HEK293 (cell line): ENCODE measurements at regions not wholly inside any gene's neighbourhood (a gene's known extent, or its start where the extent isn't known, plus 50 kb on each side); places are given as distances from the start of the nearest gene placed in this dataset.

Experiments
- CTCF ChIA-PET: fragments of 350-600 bp; formaldehyde crosslinking; extraction: SDS; loops from one replicate; lab custom pipeline; 2021; ENCODE audit warnings: antibody characterized with exemption; lab: Yijun Ruan, JAX
- POLR2A ChIA-PET: fragments of 300-600 bp; formaldehyde crosslinking; extraction: SDS; loops from one replicate; lab custom pipeline; 2020; ENCODE audit warnings: antibody characterized with exemption, inconsistent platforms; lab: Yijun Ruan, JAX
- H3K27ac ChIP-seq: fragments of 200-500 bp; sonication (Bioruptor generic); 2 replicates; pipeline ENCODE4 v1.5.1; 2014; ENCODE audit warnings: low read depth, low read length, control low read depth, inconsistent platforms; ENCODE audit errors: extremely low read depth
- H3K36me3 ChIP-seq, 2 experiments: fragments of 200-500 bp in 1 of 2; sonication (Bioruptor generic) in 1 of 2; 1 replicate in 1 of 2; 2 replicates in 1 of 2; pipeline ENCODE4 v1.5.1; 2014 to 2017; ENCODE audit warnings: inconsistent platforms in 2 of 2, low read length in 2 of 2; ENCODE audit not compliant: control insufficient read depth in 2 of 2, insufficient read depth in 1 of 2
- H3K4me1 ChIP-seq: fragments of 200-500 bp; sonication (Bioruptor generic); 2 replicates; pipeline ENCODE4 v1.5.1; 2014; ENCODE audit warnings: mild to moderate bottlenecking, low read length, inconsistent platforms; ENCODE audit not compliant: control insufficient read depth, insufficient read depth
- H3K4me3 ChIP-seq: 2 replicates; pipeline ENCODE4 v1.5.1; 2011; ENCODE audit warnings: low read depth, mild to moderate bottlenecking, control low read depth, low read length, moderate library complexity
- H3K9me3 ChIP-seq: fragments of 200-500 bp; sonication (Bioruptor generic); 2 replicates; pipeline ENCODE4 v1.5.1; 2014; ENCODE audit warnings: low read depth, low read length, inconsistent platforms; ENCODE audit not compliant: control insufficient read depth, insufficient read depth
- MYNN ChIP-seq: fragments of 450-650 bp; formaldehyde crosslinking; IDR thresholded peaks from 2 replicates; pipeline ENCODE4 v1.5.1; 2016; ENCODE audit warnings: missing biosample characterization, missing genetic modification characterization, borderline replicate concordance
- SCRT1 ChIP-seq: fragments of 450-650 bp; formaldehyde crosslinking; IDR thresholded peaks from 2 replicates; pipeline ENCODE4 v1.5.1; 2016; ENCODE audit warnings: missing biosample characterization, missing genetic modification characterization, borderline replicate concordance
- SP3 ChIP-seq: fragments of 450-650 bp; formaldehyde crosslinking; IDR thresholded peaks from 2 replicates; pipeline ENCODE4 v1.5.1; 2016; ENCODE audit warnings: missing biosample characterization, missing genetic modification characterization
- ZBTB48 ChIP-seq: fragments of 450-650 bp; formaldehyde crosslinking; IDR thresholded peaks from 2 replicates; pipeline ENCODE4 v1.5.1; 2016; ENCODE audit warnings: missing biosample characterization, missing genetic modification characterization
- ZFHX2 ChIP-seq: fragments of 450-650 bp; formaldehyde crosslinking; conservative IDR thresholded peaks from 2 replicates; pipeline ENCODE4 v1.5.1; 2016; ENCODE audit warnings: missing biosample characterization, missing genetic modification characterization
- ZNF112 ChIP-seq: fragments of 450-650 bp; formaldehyde crosslinking; IDR thresholded peaks from 2 replicates; pipeline ENCODE4 v1.5.0; 2017; ENCODE audit warnings: missing biosample characterization, missing genetic modification characterization
- ZNF114 ChIP-seq: fragments of 450-650 bp; formaldehyde crosslinking; IDR thresholded peaks from 2 replicates; pipeline ENCODE4 v1.5.0; 2017; ENCODE audit warnings: missing biosample characterization, missing genetic modification characterization
- ZNF133 ChIP-seq: fragments of 450-650 bp; formaldehyde crosslinking; IDR thresholded peaks from 2 replicates; pipeline ENCODE4 v1.5.1; 2016; ENCODE audit warnings: missing biosample characterization, missing genetic modification characterization
- ZNF138 ChIP-seq: fragments of 450-650 bp; formaldehyde crosslinking; IDR thresholded peaks from 2 replicates; pipeline ENCODE4 v1.5.1; 2016; ENCODE audit warnings: missing biosample characterization, missing genetic modification characterization, borderline replicate concordance
- ZNF18 ChIP-seq: fragments of 450-650 bp; formaldehyde crosslinking; IDR thresholded peaks from 2 replicates; pipeline ENCODE4 v1.5.1; 2016; ENCODE audit warnings: missing biosample characterization, missing genetic modification characterization
- ZNF214 ChIP-seq: fragments of 450-650 bp; formaldehyde crosslinking; IDR thresholded peaks from 2 replicates; pipeline ENCODE4 v1.5.1; 2017; ENCODE audit warnings: missing biosample characterization, mild to moderate bottlenecking, missing genetic modification characterization, borderline replicate concordance
- ZNF280C ChIP-seq: fragments of 450-650 bp; formaldehyde crosslinking; IDR thresholded peaks from 2 replicates; pipeline ENCODE4 v1.5.1; 2016; ENCODE audit warnings: missing biosample characterization, missing genetic modification characterization
- ZNF416 ChIP-seq: fragments of 450-650 bp; formaldehyde crosslinking; IDR thresholded peaks from 2 replicates; pipeline ENCODE4 v1.5.1; 2016; ENCODE audit warnings: missing biosample characterization, missing genetic modification characterization
- ZNF423 ChIP-seq: fragments of 450-650 bp; formaldehyde crosslinking; IDR thresholded peaks from 2 replicates; pipeline ENCODE4 v1.5.1; 2016; ENCODE audit warnings: missing biosample characterization, missing genetic modification characterization
- ZNF529 ChIP-seq: fragments of 450-650 bp; formaldehyde crosslinking; IDR thresholded peaks from 2 replicates; pipeline ENCODE4 v1.5.1; 2017; ENCODE audit warnings: missing genetic modification characterization, missing biosample characterization; ENCODE audit not compliant: insufficient replicate concordance
- ZNF558 ChIP-seq: fragments of 450-650 bp; formaldehyde crosslinking; IDR thresholded peaks from 2 replicates; pipeline ENCODE4 v1.5.1; 2016; ENCODE audit warnings: missing biosample characterization, missing genetic modification characterization
- ZNF626 ChIP-seq: fragments of 450-650 bp; sonication (Bioruptor Pico); formaldehyde crosslinking; IDR thresholded peaks from 2 replicates; pipeline ENCODE4 v1.5.1; 2018; ENCODE audit warnings: missing biosample characterization, missing genetic modification characterization, inconsistent platforms
- ZNF677 ChIP-seq: fragments of 450-650 bp; IDR thresholded peaks from 2 replicates; pipeline ENCODE4 v1.5.0; 2018; ENCODE audit warnings: missing biosample characterization, mild to moderate bottlenecking, missing genetic modification characterization, moderate library complexity
- ZNF701 ChIP-seq: fragments of 450-650 bp; formaldehyde crosslinking; IDR thresholded peaks from 2 replicates; pipeline ENCODE4 v1.5.1; 2016; ENCODE audit warnings: missing biosample characterization, missing genetic modification characterization
- ZNF830 ChIP-seq: fragments of 450-650 bp; IDR thresholded peaks from 2 replicates; pipeline ENCODE4 v1.5.0; 2018; ENCODE audit warnings: missing biosample characterization, missing genetic modification characterization, low read depth, mild to moderate bottlenecking, moderate library complexity
- ZNF837 ChIP-seq: fragments of 450-650 bp; formaldehyde crosslinking; IDR thresholded peaks from 2 replicates; pipeline ENCODE4 v1.5.1; 2016; ENCODE audit warnings: missing biosample characterization, missing genetic modification characterization
- ZNF843 ChIP-seq: fragments of 450-650 bp; formaldehyde crosslinking; IDR thresholded peaks from 2 replicates; pipeline ENCODE4 v1.5.1; 2016; ENCODE audit warnings: missing biosample characterization, missing genetic modification characterization
- TF ChIP-seq, protein P1 (sequence below): fragments of 450-650 bp; IDR thresholded peaks from 2 replicates; pipeline ENCODE4 v1.5.1; 2018; ENCODE audit warnings: missing biosample characterization, mild to moderate bottlenecking, missing genetic modification characterization

GRCh38 chr12:58138424-58138823, 197.1 kb downstream of the ATP23 start (continued):
- TF ChIP-seq ZNF558 (tag by site-specific recombination), result no peak
- no peak for TF ChIP-seq SCRT1 (tag by site-specific recombination)
- TF ChIP-seq ZNF626 (tag by site-specific recombination), result no peak
- TF ChIP-seq ZNF416 (tag by site-specific recombination), result no peak
- no peak for TF ChIP-seq ZNF529 (tag by site-specific recombination)
- TF ChIP-seq, all 188 proteins: peak for 0

DNA sequence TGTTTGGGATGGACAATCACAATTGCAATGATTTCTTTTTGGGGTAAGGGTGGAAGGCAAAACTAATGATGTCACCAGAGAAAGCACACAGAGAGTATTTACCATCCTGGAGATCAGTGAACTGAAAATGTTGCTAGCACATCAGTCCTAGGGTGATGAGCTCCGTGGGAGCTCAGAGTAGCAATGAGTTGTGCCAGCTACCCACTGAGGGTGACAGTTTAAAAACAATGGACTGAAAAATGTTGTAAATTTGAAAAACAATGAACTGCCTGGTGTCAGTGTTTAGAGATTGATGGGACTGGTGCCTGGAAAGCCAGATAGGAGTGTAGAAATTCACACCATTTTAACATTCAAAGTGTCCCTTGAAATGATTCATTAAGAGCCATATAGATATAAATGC, 198.5 kb downstream of the ATP23 start:
- Histone ChIP-seq H3K36me3 (no peaks in the 10 kb centered on the region), H3K4me3 (no peak overlapping the region), H3K27ac (no peak overlapping the region), H3K9me3 (no peaks in the 10 kb centered on the region), H3K4me1 (no peaks in the 10 kb centered on the region)
- CTCF ChIA-PET, result interaction anchor here (0.6 kb wide), 1 partner anchor 14 kb away, joined by 3 read pairs; no protein-coding TSS in a partner anchor
- POLR2A ChIA-PET, result no interaction called here
- TF ChIP-seq ZNF830 (tag by site-specific recombination), result no peak
- TF ChIP-seq ZNF837 (tag by site-specific recombination), result no peak
- no peak for TF ChIP-seq ZNF133 (tag by site-specific recombination)
- TF ChIP-seq ZNF114 (tag by site-specific recombination), result no peak
- no peak for TF ChIP-seq SP3
- no peak for TF ChIP-seq ZBTB48
- TF ChIP-seq ZFHX2 (tag by site-specific recombination), result no peak
- no peak for TF ChIP-seq ZNF112 (tag by site-specific recombination)
- TF ChIP-seq ZNF18 (tag by site-specific recombination), result no peak
- TF ChIP-seq, protein P1, sequence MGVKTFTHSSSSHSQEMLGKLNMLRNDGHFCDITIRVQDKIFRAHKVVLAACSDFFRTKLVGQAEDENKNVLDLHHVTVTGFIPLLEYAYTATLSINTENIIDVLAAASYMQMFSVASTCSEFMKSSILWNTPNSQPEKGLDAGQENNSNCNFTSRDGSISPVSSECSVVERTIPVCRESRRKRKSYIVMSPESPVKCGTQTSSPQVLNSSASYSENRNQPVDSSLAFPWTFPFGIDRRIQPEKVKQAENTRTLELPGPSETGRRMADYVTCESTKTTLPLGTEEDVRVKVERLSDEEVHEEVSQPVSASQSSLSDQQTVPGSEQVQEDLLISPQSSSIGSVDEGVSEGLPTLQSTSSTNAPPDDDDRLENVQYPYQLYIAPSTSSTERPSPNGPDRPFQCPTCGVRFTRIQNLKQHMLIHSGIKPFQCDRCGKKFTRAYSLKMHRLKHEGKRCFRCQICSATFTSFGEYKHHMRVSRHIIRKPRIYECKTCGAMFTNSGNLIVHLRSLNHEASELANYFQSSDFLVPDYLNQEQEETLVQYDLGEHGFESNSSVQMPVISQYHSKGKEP (tag by site-specific recombination), result no peak

DNA sequence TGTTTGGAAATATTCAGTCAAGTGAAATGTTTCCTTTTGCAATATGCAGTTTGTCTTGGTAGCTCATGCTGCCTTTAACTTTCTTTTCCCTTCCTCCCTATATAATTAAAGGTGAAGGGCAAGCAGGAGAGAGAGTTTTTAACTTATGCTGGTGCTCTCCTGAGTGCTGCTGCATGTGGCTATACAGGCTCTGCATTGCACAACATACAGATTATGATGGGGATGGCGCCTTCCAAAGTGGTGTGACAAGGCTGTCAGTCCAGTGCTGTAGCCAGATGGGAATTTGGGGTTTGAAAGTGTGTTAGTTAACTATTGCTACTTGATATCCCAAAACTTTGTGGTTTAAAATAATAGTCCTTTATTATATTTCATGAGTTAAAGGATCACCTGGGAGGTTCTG, 199.0 kb downstream of the ATP23 start:
- CTCF ChIA-PET, result interaction anchor here (0.6 kb wide), 1 partner anchor 15 kb away, joined by 3 read pairs; no protein-coding TSS in a partner anchor
- no peaks in the 10 kb centered on the region for H3K4me1 ChIP-seq
- TF ChIP-seq ZNF214 (tag by site-specific recombination), result no peak
- no peak for TF ChIP-seq ZNF423 (tag by site-specific recombination)
- no peak for TF ChIP-seq ZNF138
- TF ChIP-seq ZNF416 (tag by site-specific recombination), result no peak
- no peak for TF ChIP-seq MYNN (tag by site-specific recombination)
- TF ChIP-seq ZNF843 (tag by site-specific recombination), result no peak
- TF ChIP-seq ZNF677, result no peak
- no peak for TF ChIP-seq ZNF701 (tag by site-specific recombination)
- no peak for TF ChIP-seq ZNF280C (tag by site-specific recombination)
- TF ChIP-seq, all 188 proteins: peak for 0
- Histone ChIP-seq H3K9me3 (no peaks in the 10 kb centered on the region), H3K36me3 (no peaks in the 10 kb centered on the region), H3K4me3 (no peak overlapping the region), H3K27ac (no peak overlapping the region)
- POLR2A ChIA-PET, result no interaction called here
